Upper lobe of left lung (tissue), 6 donors: ENCODE measurements at regions not wholly inside any gene's neighbourhood (a gene's known extent, or its start where the extent isn't known, plus 50 kb on each side); places are given as distances from the start of the nearest gene placed in this dataset.

Experiments used
- ATAC-seq, 2 donors: fragments of 200-7000 bp; cut with Tn5 transposase; one replicate each; pipeline ENCODE4 v1.9.1; 2022; ENCODE audit warnings: mild to moderate bottlenecking in 2 of 2, moderate library complexity in 2 of 2; ENCODE audit not compliant: low FRiP score in 2 of 2
- DNase-seq, 2 donors: peaks; one replicate each; pipeline ENCODE4 v3.0.0-alpha.2; 2019 to 2020
- H3K27ac ChIP-seq, 4 donors: fragments of 200-600 bp; sonication (generic); one replicate each; pipeline ENCODE4 v1.5.1; 2016 to 2019
- H3K27me3 ChIP-seq, 4 donors: fragments of 200-600 bp; sonication (generic); one replicate each; pipeline ENCODE4 v1.5.1; 2017 to 2019
- H3K36me3 ChIP-seq, 4 donors: fragments of 200-600 bp; sonication (generic); one replicate each; pipeline ENCODE4 v1.5.1; 2016 to 2019
- H3K4me1 ChIP-seq, 4 donors: fragments of 200-600 bp; sonication (generic); one replicate each; pipeline ENCODE4 v1.5.1; 2018 to 2019
- H3K4me3 ChIP-seq, 4 donors: fragments of 200-600 bp; sonication (generic); one replicate each; pipeline ENCODE4 v1.5.1; 2017 to 2019; ENCODE audit warnings: mild to moderate bottlenecking in 2 of 4, moderate library complexity in 1 of 4
- H3K9me3 ChIP-seq, 4 donors: fragments of 200-600 bp; sonication (generic); one replicate each; pipeline ENCODE4 v1.5.1; 2018 to 2019
- EP300 ChIP-seq, 4 donors: sonication (generic); formaldehyde crosslinking; IDR thresholded peaks; one replicate each; pipeline ENCODE4 v1.5.1; 2017; ENCODE audit warnings: antibody characterized with exemption in 4 of 4, control low read depth in 2 of 4
- POLR2A ChIP-seq, 4 donors: fragments of 450-650 bp; IDR thresholded peaks; one replicate each; pipeline ENCODE4 v1.5.1; 2016 to 2017; ENCODE audit warnings: antibody characterized with exemption in 4 of 4, mild to moderate bottlenecking in 2 of 4
- POLR2AphosphoS5 ChIP-seq, 2 donors: sonication (generic); formaldehyde crosslinking; IDR thresholded peaks; one replicate each; pipeline ENCODE4 v1.5.1; 2017; ENCODE audit warnings: antibody characterized with exemption in 2 of 2
- WGBS, 2 donors: methylation state at CpG; one replicate each; pipeline ENCODE4 v1.1.5; 2017 to 2018; 5-methylcytosine and 5-hydroxymethylcytosine counted together
- TF ChIP-seq, protein P1 (sequence below), 6 experiments: fragments of 450-650 bp in 4 of 6; fragments of 200-600 bp in 2 of 6; sonication (generic) in 2 of 6; IDR thresholded peaks; one replicate each; pipeline ENCODE4 v1.5.1; 2016 to 2019; ENCODE audit warnings: antibody characterized with exemption in 6 of 6
- donor health status: DM: no; HTN: no; CAD: no; lungs with moderate emphysema.
- donor health status: DM: no; HTN: yes; CAD: no; lungs with severe emphysema.

DNA sequence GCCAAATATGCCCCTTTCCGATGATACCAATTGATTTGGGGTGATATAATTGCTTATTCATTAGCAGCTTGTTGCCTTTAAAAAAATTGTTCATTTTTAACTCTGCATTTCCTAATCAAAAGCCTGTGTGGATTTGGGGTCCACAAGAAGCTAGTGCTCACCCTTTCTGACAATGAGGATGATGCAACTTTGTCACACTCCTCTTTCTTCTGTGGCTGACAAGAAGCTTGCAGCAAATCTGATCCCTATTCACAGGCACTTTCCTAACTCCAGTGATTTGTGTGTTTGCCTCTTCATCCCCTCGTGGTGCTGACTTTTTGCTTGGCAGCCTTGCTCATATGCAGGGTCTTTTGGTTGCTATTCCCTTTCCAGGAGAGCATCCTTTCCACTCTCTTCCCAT, 182.7 kb upstream of the LDB2 start:
- WGBS, 2 donors, result 64 to 65% methylated on average over 2 of the region's 2 CpGs
- no peak for TF ChIP-seq POLR2A (IDR thresholded peaks at IDR 0.05)
- TF ChIP-seq, protein P1, sequence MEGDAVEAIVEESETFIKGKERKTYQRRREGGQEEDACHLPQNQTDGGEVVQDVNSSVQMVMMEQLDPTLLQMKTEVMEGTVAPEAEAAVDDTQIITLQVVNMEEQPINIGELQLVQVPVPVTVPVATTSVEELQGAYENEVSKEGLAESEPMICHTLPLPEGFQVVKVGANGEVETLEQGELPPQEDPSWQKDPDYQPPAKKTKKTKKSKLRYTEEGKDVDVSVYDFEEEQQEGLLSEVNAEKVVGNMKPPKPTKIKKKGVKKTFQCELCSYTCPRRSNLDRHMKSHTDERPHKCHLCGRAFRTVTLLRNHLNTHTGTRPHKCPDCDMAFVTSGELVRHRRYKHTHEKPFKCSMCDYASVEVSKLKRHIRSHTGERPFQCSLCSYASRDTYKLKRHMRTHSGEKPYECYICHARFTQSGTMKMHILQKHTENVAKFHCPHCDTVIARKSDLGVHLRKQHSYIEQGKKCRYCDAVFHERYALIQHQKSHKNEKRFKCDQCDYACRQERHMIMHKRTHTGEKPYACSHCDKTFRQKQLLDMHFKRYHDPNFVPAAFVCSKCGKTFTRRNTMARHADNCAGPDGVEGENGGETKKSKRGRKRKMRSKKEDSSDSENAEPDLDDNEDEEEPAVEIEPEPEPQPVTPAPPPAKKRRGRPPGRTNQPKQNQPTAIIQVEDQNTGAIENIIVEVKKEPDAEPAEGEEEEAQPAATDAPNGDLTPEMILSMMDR (IDR thresholded peaks at IDR 0.05), result no peak
- TF ChIP-seq EP300 (IDR thresholded peaks at IDR 0.05), result no peak
- TF ChIP-seq POLR2AphosphoS5 (IDR thresholded peaks at IDR 0.05), result no peak

DNA sequence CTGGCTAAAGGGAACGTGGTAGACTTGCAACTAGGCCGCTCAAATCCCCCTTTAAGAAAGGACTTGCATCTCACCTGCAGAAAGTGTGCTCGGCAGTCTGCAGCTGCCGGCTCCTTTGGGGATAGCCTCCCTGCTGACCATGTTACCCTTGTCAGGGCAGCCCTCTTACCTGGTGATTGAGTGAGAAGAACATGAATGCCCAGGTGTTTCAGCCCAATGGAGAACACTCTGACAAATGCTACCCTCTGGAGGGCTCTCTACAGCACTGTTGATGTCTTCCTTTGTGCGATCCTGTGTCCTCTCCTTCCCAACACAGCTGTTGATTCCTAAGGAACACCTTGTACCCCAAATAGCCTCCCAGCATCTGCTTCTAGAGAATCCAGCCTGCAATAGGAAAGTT, 178.7 kb upstream of the LDB2 start:
- WGBS, 2 donors, result 88 to 94% methylated on average over 3 to 5 of the region's 5 CpGs
- Histone ChIP-seq H3K36me3 (no peaks in the 10 kb centered on the region), H3K4me3 (no peak overlapping the region), H3K27me3 (no peaks in the 10 kb centered on the region), H3K4me1 (peaks cover 0 to 2% (median 0%) of the 10 kb centered on the region in 4 donors), H3K9me3 (no peaks in the 10 kb centered on the region), H3K27ac (no peak overlapping the region)
- ATAC-seq, result no peak
- TF ChIP-seq EP300 (IDR thresholded peaks at IDR 0.05), result no peak
- TF ChIP-seq POLR2A (IDR thresholded peaks at IDR 0.05), result no peak
- TF ChIP-seq, protein P1 (IDR thresholded peaks at IDR 0.05), result no peak
- TF ChIP-seq POLR2AphosphoS5 (IDR thresholded peaks at IDR 0.05), result no peak
- no peak for DNase-seq

More for the DNA sequence above, 182.7 kb upstream of the LDB2 start:
- Histone ChIP-seq H3K4me3 (no peak overlapping the region), H3K27ac (no peak overlapping the region), H3K4me1 (no peaks in the 10 kb centered on the region), H3K36me3 (no peaks in the 10 kb centered on the region), H3K27me3 (no peaks in the 10 kb centered on the region), H3K9me3 (no peaks in the 10 kb centered on the region)
- no peak for ATAC-seq
- no peak for DNase-seq

DNA sequence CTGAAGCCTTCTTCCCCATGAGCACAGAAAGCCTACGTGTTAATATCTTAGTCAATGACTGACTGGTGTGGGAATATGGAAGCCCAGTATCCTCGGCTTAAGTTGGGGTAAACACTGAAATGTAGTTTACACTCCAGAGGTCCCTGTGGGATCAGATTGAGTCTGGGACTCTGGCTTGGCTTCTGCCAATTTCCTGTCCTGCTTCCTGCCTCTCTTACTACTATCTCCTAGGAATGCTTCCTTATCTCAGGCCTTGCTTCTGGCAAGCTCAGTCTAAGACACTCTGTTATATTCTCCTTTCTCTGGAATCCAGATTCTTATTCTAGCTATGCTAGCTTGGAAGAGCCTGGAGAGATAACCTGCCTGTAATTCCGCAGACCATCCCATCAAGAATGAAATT, 174.0 kb upstream of the LDB2 start:
- H3K27ac ChIP-seq, result peak overlapping the region in 1 of 4 donors; percentile 49
- H3K36me3 ChIP-seq, result no peaks in the 10 kb centered on the region
- TF ChIP-seq POLR2AphosphoS5 (IDR thresholded peaks at IDR 0.05) (no peak), EP300 (IDR thresholded peaks at IDR 0.05) (no peak), POLR2A (IDR thresholded peaks at IDR 0.05) (no peak)
- TF ChIP-seq, protein P1 (IDR thresholded peaks at IDR 0.05), result no peak
- no peaks in the 10 kb centered on the region for H3K27me3 ChIP-seq
- peaks cover 0 to 10% (median 0%) of the 10 kb centered on the region in 4 donors for H3K4me1 ChIP-seq
- no peak for ATAC-seq
- no peak overlapping the region for H3K4me3 ChIP-seq
- H3K9me3 ChIP-seq, result no peaks in the 10 kb centered on the region
- WGBS, 2 donors, result 48 to 57% methylated on average over 3 of the region's 3 CpGs
- no peak for DNase-seq

DNA sequence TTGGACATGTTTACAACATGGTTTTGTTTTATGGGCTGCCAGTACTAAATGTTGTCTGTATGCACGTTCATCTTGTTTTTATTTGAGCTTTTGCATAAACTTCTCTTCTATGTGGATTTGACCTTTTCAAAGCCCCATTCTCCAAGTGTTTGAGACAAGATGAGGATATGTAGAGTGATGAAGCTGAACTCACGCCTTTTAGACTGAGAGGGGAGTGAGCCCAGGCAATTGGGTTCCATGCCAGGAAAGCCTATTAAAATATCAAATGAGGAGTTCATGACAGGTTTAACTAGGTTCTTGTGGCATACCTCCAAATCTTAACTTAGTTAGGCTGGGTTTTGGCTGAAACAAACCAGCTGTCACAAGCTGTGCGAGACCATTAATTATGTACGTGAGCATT, 170.4 kb upstream of the LDB2 start:
- Histone ChIP-seq H3K4me3 (no peak overlapping the region), H3K27ac (no peak overlapping the region), H3K4me1 (peaks cover 0 to 10% (median 0%) of the 10 kb centered on the region in 4 donors), H3K27me3 (no peaks in the 10 kb centered on the region), H3K9me3 (no peaks in the 10 kb centered on the region), H3K36me3 (no peaks in the 10 kb centered on the region)
- TF ChIP-seq POLR2A (IDR thresholded peaks at IDR 0.05) (no peak), EP300 (IDR thresholded peaks at IDR 0.05) (no peak), POLR2AphosphoS5 (IDR thresholded peaks at IDR 0.05) (no peak)
- TF ChIP-seq, protein P1 (IDR thresholded peaks at IDR 0.05), result no peak
- WGBS, 2 donors, result 65 to 68% methylated on average over 4 of the region's 4 CpGs
- ATAC-seq (no peak), DNase-seq (no peak)

DNA sequence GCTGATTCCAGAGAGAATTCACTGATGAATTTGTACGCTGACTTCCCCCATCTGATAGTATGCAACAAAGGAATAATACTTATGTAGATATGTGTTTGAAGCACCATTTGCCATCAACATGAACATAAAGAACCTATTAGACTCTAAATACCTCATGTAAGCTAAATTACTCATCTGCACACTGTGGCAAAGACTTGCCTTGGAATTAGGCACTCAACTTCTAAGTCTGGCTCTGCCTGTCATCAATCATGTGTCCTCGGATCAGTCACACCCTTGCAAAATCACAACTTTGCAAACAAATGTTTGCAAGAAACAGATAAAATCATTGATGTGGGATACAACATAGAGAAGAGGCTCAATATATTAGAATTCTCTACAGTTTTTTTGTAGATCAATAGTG, 169.9 kb upstream of the LDB2 start:
- no peak overlapping the region for H3K4me3 ChIP-seq
- TF ChIP-seq EP300 (IDR thresholded peaks at IDR 0.05) (no peak), POLR2A (IDR thresholded peaks at IDR 0.05) (no peak)
- TF ChIP-seq, protein P1 (IDR thresholded peaks at IDR 0.05), result no peak
- 57 to 72% methylated on average over 2 of the region's 2 CpGs for WGBS, 2 donors

More for the DNA sequence above, 169.9 kb upstream of the LDB2 start:
- ATAC-seq (no peak), DNase-seq (no peak)
- Histone ChIP-seq H3K27ac (no peak overlapping the region), H3K27me3 (no peaks in the 10 kb centered on the region), H3K9me3 (no peaks in the 10 kb centered on the region), H3K4me1 (peaks cover 0 to 10% (median 0%) of the 10 kb centered on the region in 4 donors), H3K36me3 (no peaks in the 10 kb centered on the region)
